Karpas-422 (cell line): ENCODE measurements at regions not wholly inside any gene's neighbourhood (a gene's known extent, or its start where the extent isn't known, plus 50 kb on each side); places are given as distances from the start of the nearest gene placed in this dataset.

ENCODE experiments used
- DNase-seq: peaks from one replicate; pipeline ENCODE4 v3.0.0-alpha.2; 2015
- H2AFZ ChIP-seq: fragments of 200-600 bp; sonication (generic); 2 replicates; pipeline ENCODE4 v1.6.1; 2014; ENCODE audit warnings: antibody characterized with exemption, low read length, mixed read lengths
- H3K27ac ChIP-seq: fragments of 200-600 bp; sonication (generic); 2 replicates; pipeline ENCODE4 v1.5.1; 2014; ENCODE audit warnings: mild to moderate bottlenecking, low read length, moderate library complexity
- H3K27me3 ChIP-seq: fragments of 200-600 bp; sonication (generic); 2 replicates; pipeline ENCODE4 v1.6.1; 2014; ENCODE audit warnings: low read length, mixed read lengths
- H3K36me3 ChIP-seq: fragments of 200-600 bp; sonication (generic); 2 replicates; pipeline ENCODE4 v1.6.1; 2014; ENCODE audit warnings: low read length, mixed read lengths; ENCODE audit not compliant: insufficient read depth
- H3K4me1 ChIP-seq: fragments of 200-600 bp; sonication (generic); 2 replicates; pipeline ENCODE4 v1.6.1; 2014; ENCODE audit warnings: mild to moderate bottlenecking, low read length, mixed read lengths
- H3K4me2 ChIP-seq: fragments of 200-600 bp; sonication (generic); 2 replicates; pipeline ENCODE4 v1.6.1; 2014; ENCODE audit warnings: low read length, low read depth, mild to moderate bottlenecking; ENCODE audit not compliant: poor library complexity, severe bottlenecking
- H3K4me3 ChIP-seq: fragments of 200-600 bp; sonication (generic); 2 replicates; pipeline ENCODE4 v1.5.1; 2014; ENCODE audit warnings: mild to moderate bottlenecking, antibody characterized with exemption, low read length, mixed read lengths
- H3K79me2 ChIP-seq: fragments of 200-600 bp; sonication (generic); 2 replicates; pipeline ENCODE4 v1.6.1; 2014; ENCODE audit warnings: mild to moderate bottlenecking, low read length, mixed read lengths
- H3K9ac ChIP-seq: fragments of 200-600 bp; sonication (generic); 2 replicates; pipeline ENCODE4 v1.6.0; 2014; ENCODE audit warnings: low read length
- H3K9me2 ChIP-seq: fragments of 200-600 bp; sonication (generic), shearing (Covaris generic); replicated peaks from 2 replicates; pipeline ENCODE4 v1.6.0; 2014; ENCODE audit warnings: mild to moderate bottlenecking, low read length, moderate library complexity; ENCODE audit not compliant: insufficient read depth
- H3K9me3 ChIP-seq: fragments of 300-700, 200-600 bp; sonication (generic); 2 replicates; pipeline ENCODE4 v1.6.1; 2014; ENCODE audit warnings: low read length, mixed read lengths
- H4K20me1 ChIP-seq: fragments of 200-600 bp; sonication (generic); 2 replicates; pipeline ENCODE4 v1.6.1; 2014; ENCODE audit warnings: mild to moderate bottlenecking, antibody characterized with exemption, low read length, low read depth; ENCODE audit not compliant: insufficient read depth

DNA sequence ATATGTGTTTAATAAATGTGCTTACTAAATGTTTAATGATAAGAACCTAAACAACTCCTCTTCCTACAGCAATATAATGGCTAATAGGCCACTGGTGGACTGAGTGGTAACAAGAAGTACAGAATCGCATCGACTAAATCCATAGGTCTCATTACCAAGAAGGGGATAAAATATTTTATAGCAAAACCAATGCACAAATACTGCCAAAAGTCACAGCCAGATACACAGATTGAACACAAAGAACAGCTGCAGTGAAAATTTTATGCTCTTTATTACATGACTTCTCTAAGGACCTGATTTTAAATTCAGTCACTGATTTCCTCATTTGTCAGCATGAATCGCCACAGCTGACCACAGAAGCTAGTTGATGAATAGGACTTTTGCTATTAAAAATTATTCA, 285.4 kb downstream of the DHX15 start:
- Histone ChIP-seq H3K36me3 (no peaks in the 10 kb centered on the region), H3K4me3 (no peak overlapping the region), H3K27me3 (no peaks in the 10 kb centered on the region), H3K27ac (no peak overlapping the region), H3K9ac (no peak overlapping the region), H3K9me2 (no peaks in the 10 kb centered on the region), H2AFZ (no peak overlapping the region), H3K79me2 (no peaks in the 10 kb centered on the region), H4K20me1 (no peaks in the 10 kb centered on the region), H3K9me3 (no peaks in the 10 kb centered on the region), H3K4me1 (no peaks in the 10 kb centered on the region), H3K4me2 (no peak overlapping the region)
- DNase-seq, result no peak

- H3K27ac ChIP-seq, result no peak overlapping the region
- H4K20me1 ChIP-seq, result no peaks in the 10 kb centered on the region
- H3K79me2 ChIP-seq, result no peaks in the 10 kb centered on the region
- DNase-seq, result no peak
- no peak overlapping the region for H3K9ac ChIP-seq
- no peaks in the 10 kb centered on the region for H3K9me2 ChIP-seq
- no peak overlapping the region for H3K4me2 ChIP-seq
- H3K9me3 ChIP-seq, result no peaks in the 10 kb centered on the region
- H3K4me3 ChIP-seq, result no peak overlapping the region
- H3K36me3 ChIP-seq, result no peaks in the 10 kb centered on the region
- H2AFZ ChIP-seq, result no peak overlapping the region
- no peaks in the 10 kb centered on the region for H3K4me1 ChIP-seq
- H3K27me3 ChIP-seq, result no peaks in the 10 kb centered on the region
Observed at GRCh38 chr4:24287096-24287495, 297.3 kb downstream of the DHX15 start.

DNA sequence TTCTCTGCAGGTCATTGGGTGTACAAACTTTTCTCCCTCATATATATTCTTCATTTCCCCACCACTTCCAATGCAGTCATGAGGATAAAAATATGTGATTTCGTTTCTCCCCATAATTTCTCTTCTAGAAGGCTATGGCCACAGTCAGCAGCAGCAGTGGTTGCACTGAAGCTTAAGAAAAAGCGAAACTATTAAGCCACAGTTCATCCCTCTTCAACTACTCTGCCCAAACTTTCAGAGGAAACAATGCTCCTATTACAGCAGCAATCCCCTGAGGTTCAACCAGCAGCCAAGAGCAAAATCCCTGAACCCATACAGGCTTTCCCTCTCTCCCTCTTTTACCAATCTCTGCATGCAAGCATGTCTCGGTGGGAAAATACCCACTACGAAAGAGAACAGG, 298.6 kb downstream of the DHX15 start:
- Histone ChIP-seq H2AFZ (no peak overlapping the region), H4K20me1 (no peaks in the 10 kb centered on the region), H3K27me3 (no peaks in the 10 kb centered on the region), H3K9me3 (no peaks in the 10 kb centered on the region), H3K36me3 (no peaks in the 10 kb centered on the region), H3K9me2 (no peaks in the 10 kb centered on the region), H3K4me3 (no peak overlapping the region), H3K79me2 (no peaks in the 10 kb centered on the region), H3K27ac (no peak overlapping the region), H3K9ac (no peak overlapping the region), H3K4me2 (no peak overlapping the region), H3K4me1 (no peaks in the 10 kb centered on the region)
- DNase-seq, result no peak

DNA sequence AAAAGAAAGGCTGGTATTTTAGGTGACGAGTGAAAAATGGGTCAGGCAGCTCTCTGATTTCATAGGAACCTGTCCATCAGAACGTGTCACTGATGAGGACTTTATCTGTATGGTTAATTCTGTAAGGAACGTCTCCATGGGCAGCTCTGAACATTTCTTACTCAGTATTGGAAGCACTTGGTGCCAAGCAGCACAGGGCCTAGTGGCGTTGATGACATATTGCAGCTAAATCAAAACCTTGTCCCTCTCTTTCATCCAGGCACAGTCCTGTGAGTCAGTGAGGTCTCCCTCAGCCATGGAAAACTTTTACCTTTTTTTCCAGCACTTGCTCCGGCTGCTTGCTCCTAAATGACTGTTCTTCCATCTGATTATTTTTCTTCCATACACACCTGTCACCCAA, 301.9 kb downstream of the DHX15 start:
- H3K27ac ChIP-seq, result no peak overlapping the region
- no peaks in the 10 kb centered on the region for H3K27me3 ChIP-seq
- no peaks in the 10 kb centered on the region for H3K4me1 ChIP-seq
- H3K4me2 ChIP-seq, result no peak overlapping the region
- H3K9ac ChIP-seq, result no peak overlapping the region
- no peak overlapping the region for H3K4me3 ChIP-seq
- no peaks in the 10 kb centered on the region for H3K9me3 ChIP-seq
- H4K20me1 ChIP-seq, result no peaks in the 10 kb centered on the region
- H3K36me3 ChIP-seq, result no peaks in the 10 kb centered on the region
- no peak overlapping the region for H2AFZ ChIP-seq
- no peak for DNase-seq
- no peaks in the 10 kb centered on the region for H3K9me2 ChIP-seq
- no peaks in the 10 kb centered on the region for H3K79me2 ChIP-seq

DNA sequence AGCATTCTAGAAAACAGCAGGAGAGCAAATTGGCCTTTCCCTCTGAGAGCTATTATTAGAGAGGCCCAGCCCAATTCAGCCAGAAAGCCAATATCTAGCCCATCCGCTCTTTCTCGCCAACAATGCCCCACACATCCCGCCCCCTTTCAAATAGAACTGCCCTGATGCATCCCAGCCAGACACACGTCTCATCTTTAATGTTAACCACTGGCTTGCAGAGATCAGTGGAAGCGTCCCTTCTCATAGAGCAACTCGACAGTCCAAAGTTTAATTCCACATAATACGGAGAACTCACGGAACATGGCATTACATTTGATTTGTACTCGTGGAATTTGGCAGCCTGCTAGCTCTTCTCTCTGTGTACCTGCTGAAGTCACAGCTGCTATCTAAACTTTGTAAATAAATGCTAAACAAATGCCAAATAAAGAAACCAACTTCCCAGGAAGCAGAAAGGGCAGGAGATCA, 304.4 kb downstream of the DHX15 start:
- Histone ChIP-seq H3K4me1 (no peaks in the 10 kb centered on the region), H3K4me3 (no peak overlapping the region), H3K79me2 (no peaks in the 10 kb centered on the region), H3K9me2 (no peaks in the 10 kb centered on the region), H4K20me1 (no peaks in the 10 kb centered on the region), H3K27ac (no peak overlapping the region), H2AFZ (no peak overlapping the region), H3K27me3 (no peaks in the 10 kb centered on the region), H3K36me3 (no peaks in the 10 kb centered on the region), H3K4me2 (no peak overlapping the region), H3K9me3 (no peaks in the 10 kb centered on the region), H3K9ac (no peak overlapping the region)
- no peak for DNase-seq

DNA sequence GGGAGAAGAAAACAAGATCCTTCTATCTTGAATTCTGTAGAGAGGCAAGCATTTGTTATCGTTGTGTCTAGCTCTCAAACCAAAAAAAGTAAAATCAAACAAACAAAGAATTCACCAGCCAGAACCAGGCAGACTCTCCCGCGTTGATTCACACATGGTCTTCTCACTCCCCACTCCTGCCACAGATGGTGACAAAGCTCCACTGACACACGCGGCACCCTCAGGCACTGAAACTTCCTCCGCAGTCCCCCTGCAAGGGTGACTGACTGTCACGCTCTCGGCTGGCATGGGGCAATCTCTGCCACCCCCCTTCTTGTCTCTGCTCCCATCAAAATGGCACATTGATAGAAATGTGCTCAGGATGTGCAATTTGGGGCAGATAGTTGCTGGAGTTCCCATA, 304.9 kb downstream of the DHX15 start:
- H3K4me1 ChIP-seq, result no peaks in the 10 kb centered on the region
- H3K4me2 ChIP-seq, result no peak overlapping the region
- no peaks in the 10 kb centered on the region for H4K20me1 ChIP-seq
- H3K79me2 ChIP-seq, result no peaks in the 10 kb centered on the region
- H3K27me3 ChIP-seq, result no peaks in the 10 kb centered on the region
- H3K36me3 ChIP-seq, result no peaks in the 10 kb centered on the region
- H3K27ac ChIP-seq, result no peak overlapping the region
- DNase-seq, result no peak
- no peak overlapping the region for H3K4me3 ChIP-seq
- no peak overlapping the region for H3K9ac ChIP-seq
- H2AFZ ChIP-seq, result no peak overlapping the region
- H3K9me2 ChIP-seq, result no peaks in the 10 kb centered on the region
- H3K9me3 ChIP-seq, result no peaks in the 10 kb centered on the region

DNA sequence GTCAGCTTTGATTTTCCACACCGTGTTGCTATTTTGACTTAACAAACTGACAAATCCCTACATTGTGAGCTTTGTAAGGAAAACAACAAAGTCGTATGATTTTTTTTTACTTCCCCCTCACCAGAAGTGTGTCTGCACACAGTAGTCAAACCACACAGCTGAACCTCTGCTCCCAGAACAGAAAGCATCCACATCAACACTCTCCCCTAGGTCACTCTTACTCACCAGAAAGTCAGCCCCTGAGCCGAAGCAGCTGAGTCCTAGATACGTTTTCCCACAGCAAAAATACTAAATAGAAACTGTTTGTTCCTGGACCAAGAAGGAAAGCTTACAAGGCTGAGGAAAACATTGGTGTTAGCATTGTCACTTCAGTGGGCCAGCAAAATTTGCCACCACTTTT, 305.7 kb downstream of the DHX15 start:
- no peak overlapping the region for H3K4me3 ChIP-seq
- H4K20me1 ChIP-seq, result no peaks in the 10 kb centered on the region
- no peaks in the 10 kb centered on the region for H3K27me3 ChIP-seq
- H3K9ac ChIP-seq, result no peak overlapping the region
- H3K9me2 ChIP-seq, result no peaks in the 10 kb centered on the region
- H3K4me2 ChIP-seq, result no peak overlapping the region
- no peaks in the 10 kb centered on the region for H3K79me2 ChIP-seq
- H3K4me1 ChIP-seq, result no peaks in the 10 kb centered on the region
- H2AFZ ChIP-seq, result no peak overlapping the region
- DNase-seq, result no peak
- no peak overlapping the region for H3K27ac ChIP-seq
- no peaks in the 10 kb centered on the region for H3K9me3 ChIP-seq
- H3K36me3 ChIP-seq, result no peaks in the 10 kb centered on the region

GRCh38 chr4:24274381-24274941, 309.9 kb downstream of the DHX15 start:
- Histone ChIP-seq H4K20me1 (no peaks in the 10 kb centered on the region), H3K9ac (no peak overlapping the region), H3K4me2 (no peak overlapping the region), H3K27ac (no peak overlapping the region), H3K36me3 (no peaks in the 10 kb centered on the region), H2AFZ (no peak overlapping the region), H3K4me3 (no peak overlapping the region), H3K9me3 (no peaks in the 10 kb centered on the region), H3K4me1 (no peaks in the 10 kb centered on the region), H3K9me2 (no peaks in the 10 kb centered on the region), H3K79me2 (no peaks in the 10 kb centered on the region), H3K27me3 (no peaks in the 10 kb centered on the region)
- DNase-seq, result no peak

DNA sequence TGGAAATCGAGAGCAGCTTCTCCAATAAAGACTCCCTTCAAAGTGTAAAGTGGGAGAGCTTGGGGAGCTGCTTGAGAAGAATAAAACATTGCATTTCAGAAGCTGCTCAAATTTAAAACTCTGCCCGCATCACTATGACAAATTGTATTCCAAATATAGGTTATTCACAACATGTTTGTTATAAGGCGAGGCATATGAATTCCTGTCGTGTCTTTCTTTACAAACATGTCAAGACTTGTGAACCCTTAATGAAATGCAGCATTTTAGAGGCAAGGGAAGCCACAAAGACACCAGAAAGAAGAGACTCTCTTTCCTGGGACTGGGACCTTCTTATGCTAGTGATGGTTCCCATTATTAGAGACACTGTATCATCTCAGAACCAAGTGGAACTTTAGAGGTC, 311.2 kb downstream of the DHX15 start:
- H3K27me3 ChIP-seq, result no peaks in the 10 kb centered on the region
- no peaks in the 10 kb centered on the region for H3K36me3 ChIP-seq
- no peaks in the 10 kb centered on the region for H3K9me3 ChIP-seq
- H2AFZ ChIP-seq, result no peak overlapping the region
- H3K27ac ChIP-seq, result no peak overlapping the region
- H3K4me2 ChIP-seq, result no peak overlapping the region
- H3K9ac ChIP-seq, result no peak overlapping the region
- no peaks in the 10 kb centered on the region for H4K20me1 ChIP-seq
- no peak overlapping the region for H3K4me3 ChIP-seq
- H3K9me2 ChIP-seq, result no peaks in the 10 kb centered on the region
- no peak for DNase-seq
- H3K79me2 ChIP-seq, result no peaks in the 10 kb centered on the region
- H3K4me1 ChIP-seq, result no peaks in the 10 kb centered on the region
